Transverse colon (tissue), 4 donors: ENCODE measurements at regions not wholly inside any gene's neighbourhood (a gene's known extent, or its start where the extent isn't known, plus 50 kb on each side); places are given as distances from the start of the nearest gene placed in this dataset.

Experiments used
- DNase-seq: peaks from one replicate; pipeline ENCODE4 v3.0.0-alpha.2; 2019
- H3K27ac ChIP-seq, 4 donors: fragments of 200-600 bp; sonication (generic); 2 replicates each; pipeline ENCODE4 v1.5.1; 2016 to 2018; ENCODE audit warnings: inconsistent platforms in 4 of 4
- H3K27me3 ChIP-seq: fragments of 200-600 bp; sonication (generic); 2 replicates; pipeline ENCODE4 v1.5.1; 2017; ENCODE audit warnings: inconsistent platforms
- H3K36me3 ChIP-seq, 4 donors: fragments of 200-600 bp; sonication (generic); 2 replicates each; pipeline ENCODE4 v1.5.1; 2017 to 2019; ENCODE audit warnings: inconsistent platforms in 4 of 4
- H3K4me1 ChIP-seq, 4 donors: fragments of 200-600 bp; sonication (generic); 2 replicates each; pipeline ENCODE4 v1.5.1; 2017 to 2020; ENCODE audit warnings: inconsistent platforms in 4 of 4
- H3K4me3 ChIP-seq, 4 donors: fragments of 200-600 bp; sonication (generic); 1 replicate in 1 of 4; 2 replicates in 3 of 4; pipeline versions ENCODE4 v1.5.1 to v1.6.1; 2017 to 2019; ENCODE audit warnings: inconsistent platforms in 4 of 4
- H3K9me3 ChIP-seq, 2 donors: fragments of 200-600 bp; sonication (generic); 2 replicates each; pipeline ENCODE4 v1.5.1; 2017 to 2019; ENCODE audit warnings: inconsistent platforms in 2 of 2
- CTCF ChIP-seq, 5 experiments: fragments of 200-600 bp in 3 of 5; fragments of 450-650 bp in 2 of 5; sonication (generic) in 3 of 5; IDR thresholded peaks; 1 replicate in 2 of 5; 2 replicates in 3 of 5; pipeline ENCODE4 v1.5.1; 2016 to 2017; ENCODE audit warnings: antibody characterized with exemption in 5 of 5, inconsistent platforms in 3 of 5, mild to moderate bottlenecking in 2 of 5, moderate library complexity in 1 of 5
- EP300 ChIP-seq: sonication (generic); formaldehyde crosslinking; IDR thresholded peaks from one replicate; pipeline ENCODE4 v1.6.1; 2017; ENCODE audit warnings: antibody characterized with exemption, low read depth
- POLR2A ChIP-seq: fragments of 450-650 bp; IDR thresholded peaks from one replicate; pipeline ENCODE4 v1.6.1; 2016; ENCODE audit warnings: antibody characterized with exemption, mild to moderate bottlenecking, moderate library complexity
- POLR2AphosphoS5 ChIP-seq, 3 donors: sonication (generic); formaldehyde crosslinking; IDR thresholded peaks; one replicate each; pipeline ENCODE4 v1.6.1; 2016; ENCODE audit warnings: antibody characterized with exemption in 3 of 3
- WGBS, 2 donors: methylation state at CpG; one replicate each; pipeline ENCODE4 v1.1.5; 2018; ENCODE audit warnings: low coverage in 1 of 2; 5-methylcytosine and 5-hydroxymethylcytosine counted together
- in situ Hi-C, 4 donors: fragments of 200-750 bp; cut with MboI; loops; one replicate each; pipeline versions ENCODE4 v1.15.0 to v1.15.1; 2017; ENCODE audit warnings: low sequenced_read_pairs in 3 of 4, low pct_ligation_motif_present in 1 of 4, low pct_unique_long_range_greater_than_20kb in 1 of 4
- intact Hi-C: fragments of 100-400 bp; cut with DNase I; formaldehyde crosslinking; loops from one replicate; pipeline ENCODE4 v1.15.1; 2023; ENCODE audit warnings: low total_unique reads

- DNase-seq, result no peak
Measured at GRCh38 chr20:40778894-40779496, 90.0 kb upstream of the MAFB start.

GRCh38 chr20:40781327-40782042, 92.4 kb upstream of the MAFB start:
- 77 to 80% methylated on average over 1 to 14 of the region's 14 CpGs for WGBS, 2 donors
- intact Hi-C loops, result no loop called here
- no peaks in the 10 kb centered on the region for H3K9me3 ChIP-seq

More at GRCh38 chr20:40778894-40779496, 90.0 kb upstream of the MAFB start:
- no peaks in the 10 kb centered on the region for H3K36me3 ChIP-seq
- no peak for TF ChIP-seq POLR2A
- in situ Hi-C loops, result no loop called here
- H3K27ac ChIP-seq, result no peak overlapping the region
- 40 to 66% methylated on average over 1 to 2 of the region's 2 CpGs for WGBS, 2 donors
- no peaks in the 10 kb centered on the region for H3K4me1 ChIP-seq
- H3K9me3 ChIP-seq, result no peaks in the 10 kb centered on the region
- intact Hi-C loops, result no loop called here
- no peaks in the 10 kb centered on the region for H3K27me3 ChIP-seq
- no peak overlapping the region for H3K4me3 ChIP-seq

GRCh38 chr20:40782043-40782368, 93.0 kb upstream of the MAFB start:
- no peaks in the 10 kb centered on the region for H3K27me3 ChIP-seq
- in situ Hi-C loops, result no loop called here
- H3K36me3 ChIP-seq, result no peaks in the 10 kb centered on the region
- intact Hi-C loops, result no loop called here
- WGBS, 2 donors, result 82% methylated on average over 11 of the region's 11 CpGs; no CpG with 5 or more reads in 1 of the 2 donors
- no peak for TF ChIP-seq POLR2AphosphoS5 (IDR thresholded peaks at IDR 0.05)
- no peak for TF ChIP-seq EP300
- TF ChIP-seq CTCF (IDR thresholded peaks at IDR 0.05), result no peak
- TF ChIP-seq POLR2A, result no peak
- H3K4me1 ChIP-seq, result no peaks in the 10 kb centered on the region
- H3K9me3 ChIP-seq, result no peaks in the 10 kb centered on the region
- no peak for DNase-seq
- no peak overlapping the region for H3K4me3 ChIP-seq
- H3K27ac ChIP-seq, result no peak overlapping the region

More at GRCh38 chr20:40781327-40782042, 92.4 kb upstream of the MAFB start:
- TF ChIP-seq POLR2AphosphoS5 (IDR thresholded peaks at IDR 0.05) (no peak), EP300 (no peak), CTCF (IDR thresholded peaks at IDR 0.05) (no peak), POLR2A (no peak)
- no peak overlapping the region for H3K4me3 ChIP-seq
- no peak for DNase-seq
- no peaks in the 10 kb centered on the region for H3K36me3 ChIP-seq
- in situ Hi-C loops, result no loop called here
- no peaks in the 10 kb centered on the region for H3K27me3 ChIP-seq
- no peaks in the 10 kb centered on the region for H3K4me1 ChIP-seq
- H3K27ac ChIP-seq, result no peak overlapping the region

- 76 to 88% methylated on average over 3 of the region's 3 CpGs for WGBS, 2 donors
Measured at GRCh38 chr20:40785346-40785745, 96.3 kb upstream of the MAFB start.

More at GRCh38 chr20:40785346-40785745, 96.3 kb upstream of the MAFB start:
- Histone ChIP-seq H3K27me3 (no peaks in the 10 kb centered on the region), H3K4me1 (peaks cover 0 to 6% (median 3%) of the 10 kb centered on the region in 4 donors), H3K36me3 (no peaks in the 10 kb centered on the region), H3K9me3 (no peaks in the 10 kb centered on the region), H3K27ac (no peak overlapping the region), H3K4me3 (no peak overlapping the region)
- TF ChIP-seq EP300 (no peak), POLR2A (no peak), POLR2AphosphoS5 (IDR thresholded peaks at IDR 0.05) (no peak), CTCF (IDR thresholded peaks at IDR 0.05) (no peak)
- no peak for DNase-seq
- intact Hi-C loops (no loop called here), in situ Hi-C loops (no loop called here)
